OCI-LY3 (cell line): ENCODE measurements at regions not wholly inside any gene's neighbourhood (a gene's known extent, or its start where the extent isn't known, plus 50 kb on each side); places are given as distances from the start of the nearest gene placed in this dataset.

Experiments used
- CTCF ChIP-seq: fragments of 200-600, 300-600 bp; sonication (generic); IDR thresholded peaks from 2 replicates; pipeline ENCODE4 v1.5.1; 2014; ENCODE audit warnings: antibody characterized with exemption, low read length, low read depth
- EZH2phosphoT487 ChIP-seq: fragments of 200-600 bp; shearing (Covaris generic); IDR thresholded peaks from 2 replicates; pipeline ENCODE4 v1.6.1; 2018; ENCODE audit warnings: antibody characterized with exemption, mixed run types, low read depth

- TF ChIP-seq CTCF (no peak), EZH2phosphoT487 (no peak)
Observed at GRCh38 chr7:152568972-152569371, 107.0 kb downstream of the XRCC2 start.
